Lung (tissue), 11 donors: ENCODE measurements at regions not wholly inside any gene's neighbourhood (a gene's known extent, or its start where the extent isn't known, plus 50 kb on each side); places are given as distances from the start of the nearest gene placed in this dataset.

Source experiments
- ATAC-seq: fragments of 200-7000 bp; cut with Tn5 transposase; one replicate; pipeline ENCODE4 v1.9.1; 2020; ENCODE audit warnings: moderate number of reproducible peaks; ENCODE audit not compliant: insufficient read depth, low FRiP score
- DNase-seq, 3 donors: peaks; one replicate each; pipeline ENCODE4 v3.0.0-alpha.2; 2013 to 2017
- H3K27ac ChIP-seq, 2 donors: one replicate each; pipeline ENCODE4 v1.5.1; 2013; ENCODE audit warnings: mild to moderate bottlenecking in 2 of 2, moderate library complexity in 2 of 2, control low read depth in 1 of 2, inconsistent platforms in 1 of 2, low read depth in 1 of 2, low read length in 1 of 2
- H3K27me3 ChIP-seq, 3 donors: one replicate each; pipeline ENCODE4 v1.5.1; 2013; ENCODE audit warnings: low read length in 2 of 3; ENCODE audit not compliant: control insufficient read depth in 3 of 3, insufficient read depth in 3 of 3
- H3K36me3 ChIP-seq, 4 donors: one replicate each; pipeline ENCODE4 v1.5.1; 2013; ENCODE audit warnings: low read length in 4 of 4, mild to moderate bottlenecking in 1 of 4, moderate library complexity in 1 of 4; ENCODE audit not compliant: control insufficient read depth in 4 of 4, insufficient read depth in 4 of 4
- H3K4me1 ChIP-seq, 5 donors: one replicate each; pipeline ENCODE4 v1.5.1; 2013; ENCODE audit warnings: low read length in 5 of 5, mild to moderate bottlenecking in 2 of 5, moderate library complexity in 1 of 5; ENCODE audit not compliant: control insufficient read depth in 5 of 5, insufficient read depth in 5 of 5
- H3K4me3 ChIP-seq: one replicate; pipeline ENCODE4 v1.5.1; 2013; ENCODE audit warnings: mild to moderate bottlenecking, control low read depth, moderate library complexity
- H3K9ac ChIP-seq, 2 donors: one replicate each; pipeline ENCODE4 v1.5.1; 2013; ENCODE audit warnings: low read length in 2 of 2, control low read depth in 1 of 2; ENCODE audit not compliant: insufficient read depth in 1 of 2
- H3K9me3 ChIP-seq, 4 donors: one replicate each; pipeline ENCODE4 v1.5.1; 2013; ENCODE audit warnings: low read length in 3 of 4, mild to moderate bottlenecking in 1 of 4, moderate library complexity in 1 of 4; ENCODE audit not compliant: control insufficient read depth in 4 of 4, insufficient read depth in 3 of 4
- WGBS, 2 donors: extraction: QIAGEN DNeasy Blood & Tissue Kit; methylation state at CpG; one replicate each; pipeline ENCODE4 v1.1.7; 2013; 5-methylcytosine and 5-hydroxymethylcytosine counted together
- TF ChIP-seq, protein P1 (sequence below): IDR thresholded peaks from 2 replicates; pipeline ENCODE4 v1.5.1; 2012; ENCODE audit warnings: mild to moderate bottlenecking; ENCODE audit errors: control extremely low read depth, extremely low read depth
- donor health status: control.
- donor health status: control.
- donor health status: Bipolar disorder and iron deficiency.
- donor health status: healthy.
- donor health status: DM: yes; HTN: yes; CAD: no.

DNA sequence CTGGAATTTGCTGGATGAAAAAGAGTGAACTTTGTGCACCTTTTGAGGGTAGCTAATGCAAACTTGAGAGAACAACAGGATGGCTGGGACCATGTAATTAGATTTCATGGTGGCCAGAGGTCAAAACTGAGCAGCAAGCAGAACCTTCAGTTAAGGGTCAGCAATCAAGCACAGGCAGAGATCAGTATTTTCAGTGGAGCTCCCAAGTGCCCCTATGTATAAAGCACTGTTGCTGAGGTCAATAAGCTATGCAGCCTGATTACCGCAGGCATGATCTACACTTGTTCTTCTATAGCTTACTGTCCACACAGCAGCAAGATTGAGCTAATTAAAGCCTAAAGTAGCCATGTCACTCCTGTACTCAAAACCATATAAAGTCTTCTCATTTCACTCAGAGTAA lies 62.1 kb upstream of the TMC1 start:
- Histone ChIP-seq H3K9ac (no peak overlapping the region), H3K27ac (no peak overlapping the region), H3K36me3 (no peaks in the 10 kb centered on the region), H3K27me3 (no peaks in the 10 kb centered on the region), H3K9me3 (no peaks in the 10 kb centered on the region), H3K4me1 (peaks cover 0 to 9% (median 0%) of the 10 kb centered on the region in 5 donors), H3K4me3 (no peak overlapping the region)
- DNase-seq (no peak), ATAC-seq (no peak)
- TF ChIP-seq, protein P1, sequence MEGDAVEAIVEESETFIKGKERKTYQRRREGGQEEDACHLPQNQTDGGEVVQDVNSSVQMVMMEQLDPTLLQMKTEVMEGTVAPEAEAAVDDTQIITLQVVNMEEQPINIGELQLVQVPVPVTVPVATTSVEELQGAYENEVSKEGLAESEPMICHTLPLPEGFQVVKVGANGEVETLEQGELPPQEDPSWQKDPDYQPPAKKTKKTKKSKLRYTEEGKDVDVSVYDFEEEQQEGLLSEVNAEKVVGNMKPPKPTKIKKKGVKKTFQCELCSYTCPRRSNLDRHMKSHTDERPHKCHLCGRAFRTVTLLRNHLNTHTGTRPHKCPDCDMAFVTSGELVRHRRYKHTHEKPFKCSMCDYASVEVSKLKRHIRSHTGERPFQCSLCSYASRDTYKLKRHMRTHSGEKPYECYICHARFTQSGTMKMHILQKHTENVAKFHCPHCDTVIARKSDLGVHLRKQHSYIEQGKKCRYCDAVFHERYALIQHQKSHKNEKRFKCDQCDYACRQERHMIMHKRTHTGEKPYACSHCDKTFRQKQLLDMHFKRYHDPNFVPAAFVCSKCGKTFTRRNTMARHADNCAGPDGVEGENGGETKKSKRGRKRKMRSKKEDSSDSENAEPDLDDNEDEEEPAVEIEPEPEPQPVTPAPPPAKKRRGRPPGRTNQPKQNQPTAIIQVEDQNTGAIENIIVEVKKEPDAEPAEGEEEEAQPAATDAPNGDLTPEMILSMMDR: no peak
- 97 to 100% methylated on average over 1 of the region's 1 CpG for WGBS, 2 donors

DNA sequence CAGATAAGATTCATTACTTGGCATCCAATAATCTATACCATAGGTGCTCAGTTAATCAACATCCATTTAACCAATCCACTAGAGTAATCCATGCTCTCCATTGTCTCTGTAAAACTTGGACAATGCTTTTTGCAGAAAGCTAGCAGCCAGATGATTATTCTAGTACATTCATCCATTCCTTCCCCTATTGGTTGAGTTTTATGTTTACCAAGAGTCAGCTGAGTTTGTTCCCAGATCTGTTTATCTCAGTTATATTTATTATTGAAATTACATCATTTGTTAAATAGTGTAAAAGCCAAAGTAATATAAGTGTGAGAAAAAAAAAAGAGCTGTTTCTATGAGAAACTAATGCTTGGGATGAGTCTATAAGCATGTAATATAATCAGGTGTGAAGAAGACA lies 63.3 kb upstream of the TMC1 start:
- TF ChIP-seq, protein P1: no peak
- no peak overlapping the region for H3K27ac ChIP-seq
- no peaks in the 10 kb centered on the region for H3K9me3 ChIP-seq
- H3K27me3 ChIP-seq: no peaks in the 10 kb centered on the region
- no peak for ATAC-seq
- H3K4me1 ChIP-seq: peaks cover 0 to 9% (median 0%) of the 10 kb centered on the region in 5 donors
- H3K36me3 ChIP-seq: no peaks in the 10 kb centered on the region
- no peak overlapping the region for H3K4me3 ChIP-seq
- no peak overlapping the region for H3K9ac ChIP-seq
- DNase-seq: no peak

DNA sequence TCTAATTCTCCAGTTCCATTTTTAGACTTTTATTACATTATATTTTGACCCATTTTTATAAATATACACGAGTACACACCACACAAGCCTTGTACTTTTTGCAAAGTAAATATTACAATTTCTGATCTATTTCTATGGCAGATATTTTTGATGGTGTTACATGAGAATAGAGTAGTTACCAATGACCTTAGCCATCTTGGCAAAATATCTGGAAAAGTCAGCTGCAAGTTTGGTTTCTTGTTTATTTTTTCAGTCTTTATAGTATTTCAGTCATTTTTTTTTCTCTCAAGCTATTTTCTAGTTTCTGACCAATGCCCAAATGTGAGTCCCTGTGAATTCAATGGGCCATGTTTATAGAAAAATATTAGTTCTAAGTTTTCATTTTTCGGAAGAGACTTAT lies 64.0 kb upstream of the TMC1 start:
- 77 to 91% methylated on average over 2 of the region's 2 CpGs for WGBS, 2 donors
- Histone ChIP-seq H3K4me3 (no peak overlapping the region), H3K9ac (no peak overlapping the region), H3K27me3 (no peaks in the 10 kb centered on the region), H3K36me3 (no peaks in the 10 kb centered on the region), H3K9me3 (no peaks in the 10 kb centered on the region), H3K27ac (no peak overlapping the region), H3K4me1 (peaks cover 0 to 9% (median 0%) of the 10 kb centered on the region in 5 donors)
- DNase-seq (no peak), ATAC-seq (no peak)
- TF ChIP-seq, protein P1: no peak

DNA sequence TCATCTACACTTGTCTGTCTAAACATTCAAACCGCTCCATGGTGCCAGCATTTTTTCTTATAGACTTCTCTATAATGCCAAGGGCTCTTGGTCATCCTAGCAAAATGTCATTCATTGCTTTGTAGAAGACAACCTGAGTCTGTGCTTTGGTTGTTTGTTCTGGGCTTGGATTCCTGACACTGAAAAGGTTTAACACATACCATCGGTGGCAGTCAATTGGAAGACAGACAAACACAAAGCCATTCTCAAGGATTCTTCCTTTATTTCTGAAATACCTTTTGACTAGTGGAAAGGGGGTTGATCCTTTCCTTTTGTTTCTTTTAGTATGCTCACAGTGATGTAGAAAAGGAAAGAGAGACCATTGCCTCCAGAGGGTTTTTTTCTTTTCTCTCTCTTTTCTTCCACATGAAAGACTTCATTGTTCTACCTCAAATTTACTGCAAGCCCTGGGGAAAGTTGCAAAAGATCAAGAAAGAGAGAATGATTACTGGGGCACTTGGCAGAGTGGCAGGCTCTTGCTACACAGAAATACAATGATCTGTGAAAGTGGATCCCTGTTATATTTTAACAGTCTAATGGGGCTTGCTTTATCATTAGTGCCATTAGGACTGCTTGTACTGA lies 66.4 kb upstream of the TMC1 start:
- Histone ChIP-seq H3K9me3 (no peaks in the 10 kb centered on the region), H3K27me3 (no peaks in the 10 kb centered on the region), H3K9ac (no peak overlapping the region), H3K27ac (no peak overlapping the region), H3K36me3 (no peaks in the 10 kb centered on the region), H3K4me1 (peaks cover 0 to 9% (median 0%) of the 10 kb centered on the region in 5 donors), H3K4me3 (no peak overlapping the region)
- DNase-seq (peak in 1 of 3 donors; percentile 32), ATAC-seq (no peak)
- WGBS, 2 donors: 73 to 74% methylated on average over 2 of the region's 2 CpGs
- TF ChIP-seq, protein P1: no peak
